SK-N-SH (cell line): ENCODE measurements at regions not wholly inside any gene's neighbourhood (a gene's known extent, or its start where the extent isn't known, plus 50 kb on each side); places are given as distances from the start of the nearest gene placed in this dataset.

ENCODE experiments used
- CTCF ChIA-PET: fragments of 300-600, 350-600 bp; formaldehyde crosslinking; extraction: SDS; loops from one replicate; lab custom pipeline; 2021; lab: Yijun Ruan, JAX
- POLR2A ChIA-PET: fragments of 350-600 bp; sonication (Branson Sonifier 250); formaldehyde crosslinking; extraction: SDS; loops from one replicate; lab custom pipeline; 2020; ENCODE audit warnings: antibody characterized with exemption, inconsistent platforms; lab: Yijun Ruan, JAX
- DNase-seq: peaks from one replicate; pipeline ENCODE4 v3.0.0; 2012
- H2AFZ ChIP-seq: fragments of 200-600 bp; sonication (generic); 2 replicates; pipeline ENCODE4 v1.8.1; 2016; ENCODE audit warnings: antibody characterized with exemption, mild to moderate bottlenecking, low read depth
- H3F3A ChIP-seq: fragments of 200-600 bp; sonication (generic); replicated peaks from 2 replicates; pipeline ENCODE3; 2016; ENCODE audit warnings: antibody characterized with exemption, mild to moderate bottlenecking; ENCODE audit not compliant: insufficient read depth
- H3K27ac ChIP-seq, 2 experiments: fragments of 200-500 bp in 1 of 2; fragments of 200-600 bp in 1 of 2; sonication (Bioruptor generic) in 1 of 2; sonication (generic), shearing (Covaris generic) in 1 of 2; 2 replicates each; pipeline versions ENCODE4 v1.5.1 to v1.6.1; 2014 to 2016; ENCODE audit warnings: low read depth in 2 of 2, inconsistent platforms in 1 of 2, low read length in 1 of 2, mild to moderate bottlenecking in 1 of 2, mixed read lengths in 1 of 2
- H3K27me3 ChIP-seq: fragments of 200-600 bp; sonication (generic), shearing (Covaris generic); 2 replicates; pipeline ENCODE4 v1.6.1; 2016; ENCODE audit warnings: mixed run types; ENCODE audit not compliant: insufficient read depth
- H3K36me3 ChIP-seq, 2 experiments: fragments of 200-500 bp in 1 of 2; fragments of 200-600 bp in 1 of 2; sonication (Bioruptor generic) in 1 of 2; sonication (generic) in 1 of 2; replicated peaks in 1 of 2; 2 replicates each; pipeline versions ENCODE3 to v1.5.1; 2014 to 2016; ENCODE audit warnings: low read length in 1 of 2, mild to moderate bottlenecking in 1 of 2; ENCODE audit not compliant: insufficient read depth in 2 of 2, control insufficient read depth in 1 of 2
- H3K4me1 ChIP-seq, 2 experiments: fragments of 200-500 bp in 1 of 2; fragments of 200-600 bp in 1 of 2; sonication (Bioruptor generic) in 1 of 2; sonication (generic), shearing (Covaris generic) in 1 of 2; 2 replicates each; pipeline versions ENCODE4 v1.5.1 to v1.6.1; 2014 to 2016; ENCODE audit warnings: low read depth in 1 of 2, low read length in 1 of 2, mixed run types in 1 of 2; ENCODE audit not compliant: insufficient read depth in 2 of 2, control insufficient read depth in 1 of 2
- H3K4me2 ChIP-seq: fragments of 200-600 bp; sonication (generic), shearing (Covaris generic); 2 replicates; pipeline ENCODE4 v1.6.1; 2017; ENCODE audit warnings: mixed run types
- H3K4me3 ChIP-seq, 2 experiments: fragments of 200-500 bp in 1 of 2; fragments of 200-600 bp in 1 of 2; sonication (Bioruptor generic) in 1 of 2; sonication (generic), shearing (Covaris generic) in 1 of 2; 2 replicates each; pipeline versions ENCODE4 v1.5.1 to v1.8.1; 2014 to 2016; ENCODE audit warnings: low read depth in 2 of 2, inconsistent platforms in 1 of 2, low read length in 1 of 2, mild to moderate bottlenecking in 1 of 2, mixed read lengths in 1 of 2, moderate library complexity in 1 of 2
- H3K79me2 ChIP-seq: fragments of 200-600 bp; sonication (generic); 2 replicates; pipeline ENCODE4 v1.8.1; 2017; ENCODE audit warnings: mild to moderate bottlenecking; ENCODE audit not compliant: insufficient read depth
- H3K9ac ChIP-seq: fragments of 200-600 bp; sonication (generic); 2 replicates; pipeline ENCODE4 v1.6.1; 2017; ENCODE audit warnings: mixed run types
- H3K9me2 ChIP-seq: fragments of 200-600 bp; sonication (generic); 2 replicates; pipeline ENCODE4 v1.6.1; 2017; ENCODE audit warnings: mixed run types
- H3K9me3 ChIP-seq: fragments of 200-600 bp; sonication (generic); 2 replicates; pipeline ENCODE4 v1.6.1; 2017; ENCODE audit warnings: mixed run types, mild to moderate bottlenecking, moderate library complexity
- H4K20me1 ChIP-seq: fragments of 200-600 bp; sonication (generic); 2 replicates; pipeline ENCODE4 v1.6.1; 2017; ENCODE audit warnings: mild to moderate bottlenecking, mixed run types; ENCODE audit not compliant: insufficient read depth
- CHD2 ChIP-seq: fragments of 150-350 bp; IDR thresholded peaks from 2 replicates; pipeline ENCODE4 v1.6.1; 2018; ENCODE audit warnings: low read length; ENCODE audit not compliant: partially characterized antibody
- EP300 ChIP-seq, 2 experiments: IDR thresholded peaks; 2 replicates each; pipeline versions ENCODE4 v1.4.0 to v1.6.1; 2012; ENCODE audit warnings: borderline replicate concordance in 1 of 2, low read depth in 1 of 2, low read length in 1 of 2
- FOSL2 ChIP-seq: IDR thresholded peaks from 2 replicates; pipeline ENCODE4 v1.4.0; 2012; ENCODE audit warnings: low read depth, mild to moderate bottlenecking, moderate library complexity, borderline replicate concordance
- FOXJ3 ChIP-seq: sonication (generic); formaldehyde crosslinking; IDR thresholded peaks from 2 replicates; pipeline ENCODE4 v1.5.1; 2020; ENCODE audit warnings: mild to moderate bottlenecking, missing genetic modification reagents
- IRF3 ChIP-seq: fragments of 150-350 bp; IDR thresholded peaks from 2 replicates; pipeline ENCODE4 v1.6.1; 2016; ENCODE audit warnings: mild to moderate bottlenecking, low read depth, low read length
- MAX ChIP-seq: IDR thresholded peaks from 2 replicates; pipeline ENCODE4 v1.4.0; 2012; ENCODE audit warnings: low read depth
- MEF2A ChIP-seq: IDR thresholded peaks from 2 replicates; pipeline ENCODE4 v1.4.0; 2012; ENCODE audit warnings: low read depth, borderline replicate concordance
- NFIC ChIP-seq: IDR thresholded peaks from 2 replicates; pipeline ENCODE4 v1.4.0; 2012; ENCODE audit warnings: borderline replicate concordance
- NRF1 ChIP-seq: IDR thresholded peaks from 2 replicates; pipeline ENCODE4 v1.6.1; 2012; ENCODE audit warnings: low read depth, mild to moderate bottlenecking, low read length
- POLR2AphosphoS5 ChIP-seq: IDR thresholded peaks from 2 replicates; pipeline ENCODE4 v1.6.1; 2012; ENCODE audit warnings: low read depth, low read length
- RAD21 ChIP-seq: IDR thresholded peaks from 2 replicates; pipeline ENCODE4 v1.6.1; 2012; ENCODE audit warnings: mild to moderate bottlenecking, low read length
- REST ChIP-seq: IDR thresholded peaks from 2 replicates; pipeline ENCODE4 v1.6.1; 2012; ENCODE audit warnings: mild to moderate bottlenecking, low read depth, low read length, moderate library complexity
- RXRA ChIP-seq: IDR thresholded peaks from 2 replicates; pipeline ENCODE4 v1.4.0; 2012; ENCODE audit warnings: low read depth, mild to moderate bottlenecking, borderline replicate concordance
- TCF12 ChIP-seq: IDR thresholded peaks from 2 replicates; pipeline ENCODE4 v1.4.0; 2012
- USF2 ChIP-seq: fragments of 150-350 bp; IDR thresholded peaks from 2 replicates; pipeline ENCODE4 v1.6.1; 2017; ENCODE audit warnings: antibody characterized with exemption, low read length, low read depth, borderline replicate concordance
- YY1 ChIP-seq: IDR thresholded peaks from 2 replicates; pipeline ENCODE4 v1.4.0; 2012; ENCODE audit warnings: low read depth, mild to moderate bottlenecking
- ZBTB33 ChIP-seq: IDR thresholded peaks from 2 replicates; pipeline ENCODE4 v1.4.0; 2012; ENCODE audit warnings: low read depth, borderline replicate concordance
- WGBS: methylation state at CpG from one replicate; pipeline ENCODE4 v1.1.6; 2017; ENCODE audit warnings: low lambda C conversion rate; 5-methylcytosine and 5-hydroxymethylcytosine counted together

GRCh38 chr13:34543836-34544235, 398.2 kb upstream of the NBEA start:
- Histone ChIP-seq H2AFZ (no peak overlapping the region), H3K27me3 (no peaks in the 10 kb centered on the region), H3K79me2 (no peaks in the 10 kb centered on the region), H3K4me2 (no peak overlapping the region), H3F3A (no peaks in the 10 kb centered on the region), H3K9me2 (no peaks in the 10 kb centered on the region), H3K4me3 (no peak overlapping the region), H3K9ac (no peak overlapping the region), H3K9me3 (no peaks in the 10 kb centered on the region), H3K4me1 (no peaks in the 10 kb centered on the region), H3K36me3 (no peaks in the 10 kb centered on the region), H3K27ac (no peak overlapping the region), H4K20me1 (no peaks in the 10 kb centered on the region)
- TF ChIP-seq MAX (no peak), REST (no peak), YY1 (no peak), CHD2 (no peak), POLR2AphosphoS5 (no peak), TCF12 (no peak), RAD21 (no peak), EP300 (IDR thresholded peaks at IDR 0.05; ENCODE audit: borderline replicate concordance in 1 of 2, low read depth in 1 of 2, low read length in 1 of 2) (no peak), IRF3 (no peak), USF2 (no peak), FOXJ3 (CRISPR knock-in tag) (no peak), RXRA (no peak), FOSL2 (no peak), ZBTB33 (no peak), NRF1 (no peak), NFIC (no peak), MEF2A (no peak)
- WGBS, result 87% methylated on average over 4 of the region's 4 CpGs
- DNase-seq, result no peak
- CTCF ChIA-PET, result no interaction called here
- POLR2A ChIA-PET, result no interaction called here
